Omental fat pad (tissue), 3 donors: ENCODE measurements at regions not wholly inside any gene's neighbourhood (a gene's known extent, or its start where the extent isn't known, plus 50 kb on each side); places are given as distances from the start of the nearest gene placed in this dataset.

Source experiments
- ATAC-seq: fragments of 150-250 bp; one replicate; pipeline ENCODE4 v1.9.1; 2016; ENCODE audit warnings: mild to moderate bottlenecking, moderate library complexity; ENCODE audit not compliant: low FRiP score
- DNase-seq: peaks from one replicate; pipeline ENCODE4 v3.0.0-alpha.2; 2019; ENCODE audit warnings: low spot score
- CTCF ChIP-seq, 3 donors: fragments of 450-650 bp; IDR thresholded peaks; one replicate each; pipeline ENCODE4 v1.5.1; 2016 to 2017; ENCODE audit warnings: antibody characterized with exemption in 3 of 3, mild to moderate bottlenecking in 3 of 3, moderate library complexity in 2 of 3

GRCh38 chr4:62644372-62644771 is 1444.2 kb downstream of the ADGRL3 start:
- DNase-seq (no peak), ATAC-seq (no peak)
- no peak for TF ChIP-seq CTCF (IDR thresholded peaks at IDR 0.05)

- no peak for TF ChIP-seq CTCF (IDR thresholded peaks at IDR 0.05)
- DNase-seq = no peak
- peak; percentile 57 for ATAC-seq
Observed at GRCh38 chr4:62640296-62640695, 1440.2 kb downstream of the ADGRL3 start.

- ATAC-seq = no peak
- DNase-seq = no peak
- TF ChIP-seq CTCF (IDR thresholded peaks at IDR 0.05) = no peak
Observed at GRCh38 chr4:62627671-62628070, 1427.5 kb downstream of the ADGRL3 start.

- ATAC-seq (no peak), DNase-seq (no peak)
- TF ChIP-seq CTCF (IDR thresholded peaks at IDR 0.05) = no peak
Observed at GRCh38 chr4:62627141-62627540, 1427.0 kb downstream of the ADGRL3 start.

- DNase-seq = no peak
- ATAC-seq = no peak
- no peak for TF ChIP-seq CTCF (IDR thresholded peaks at IDR 0.05)
Observed at GRCh38 chr4:62622089-62622488, 1422.0 kb downstream of the ADGRL3 start.

GRCh38 chr4:62619971-62620370 is 1419.8 kb downstream of the ADGRL3 start:
- no peak for TF ChIP-seq CTCF (IDR thresholded peaks at IDR 0.05)
- ATAC-seq (no peak), DNase-seq (no peak)

GRCh38 chr4:62618042-62618441 is 1417.9 kb downstream of the ADGRL3 start:
- TF ChIP-seq CTCF (IDR thresholded peaks at IDR 0.05) = no peak
- no peak for ATAC-seq
- DNase-seq = no peak
